Frontal cortex (tissue), 3 donors: ENCODE measurements at regions not wholly inside any gene's neighbourhood (a gene's known extent, or its start where the extent isn't known, plus 50 kb on each side); places are given as distances from the start of the nearest gene placed in this dataset.

Experiments
- DNase-seq, 2 donors: peaks; one replicate each; pipeline ENCODE4 v3.0.0; 2012; ENCODE audit warnings: low spot score in 2 of 2
- FAIRE-seq: peaks from 2 replicates; lab custom pipeline; 2012; peaks lifted over from hg19 to GRCh38; lab: Jason Lieb, UNC
- donor health status: control.
- donor health status: control.
- donor health status: control.

- FAIRE-seq (no peak), DNase-seq (no peak)
These were observed 51.8 kb upstream of the ANKRD34C start for GRCh38 chr15:79230766-79231165.

- DNase-seq (no peak), FAIRE-seq (no peak)
These were observed 59.7 kb upstream of the ANKRD34C start for GRCh38 chr15:79222808-79223207.

- DNase-seq (no peak), FAIRE-seq (no peak)
These were observed 60.8 kb upstream of the ANKRD34C start for GRCh38 chr15:79221696-79222095.

GRCh38 chr15:79219393-79220056 is 63.0 kb upstream of the ANKRD34C start:
- DNase-seq = no peak
- FAIRE-seq = no peak

GRCh38 chr15:79218588-79219200 is 63.8 kb upstream of the ANKRD34C start:
- DNase-seq = peak in 1 of 2 donors; percentile 18
- no peak for FAIRE-seq

GRCh38 chr15:79213650-79214049 is 68.9 kb upstream of the ANKRD34C start:
- DNase-seq (no peak), FAIRE-seq (no peak)

- DNase-seq (no peak), FAIRE-seq (no peak)
These were observed 69.8 kb upstream of the ANKRD34C start for GRCh38 chr15:79212589-79213157.

GRCh38 chr15:79211481-79211880 is 71.0 kb upstream of the ANKRD34C start:
- FAIRE-seq = no peak
- DNase-seq = no peak

- FAIRE-seq (no peak), DNase-seq (no peak)
These were observed 72.8 kb upstream of the ANKRD34C start for GRCh38 chr15:79209690-79210089.

- no peak for FAIRE-seq
- DNase-seq = no peak
These were observed 73.4 kb upstream of the ANKRD34C start for GRCh38 chr15:79209116-79209515.

- DNase-seq (no peak), FAIRE-seq (no peak)
These were observed 74.3 kb upstream of the ANKRD34C start for GRCh38 chr15:79208179-79208578.

GRCh38 chr15:79206940-79207339 is 75.6 kb upstream of the ANKRD34C start:
- FAIRE-seq = no peak
- DNase-seq = no peak

GRCh38 chr15:79204886-79205675 is 77.4 kb upstream of the ANKRD34C start:
- FAIRE-seq = no peak

GRCh38 chr15:79198461-79198860 is 84.1 kb upstream of the ANKRD34C start:
- no peak for FAIRE-seq
- DNase-seq = no peak

More at GRCh38 chr15:79204886-79205675, 77.4 kb upstream of the ANKRD34C start:
- no peak for DNase-seq

- DNase-seq = no peak
- no peak for FAIRE-seq
These were observed 85.2 kb upstream of the ANKRD34C start for GRCh38 chr15:79197285-79197684.

- FAIRE-seq (no peak), DNase-seq (no peak)
These were observed 86.7 kb upstream of the ANKRD34C start for GRCh38 chr15:79195802-79196201.

- no peak for DNase-seq
- no peak for FAIRE-seq
These were observed 87.3 kb upstream of the ANKRD34C start for GRCh38 chr15:79195239-79195638.

GRCh38 chr15:79194386-79194785 is 88.1 kb upstream of the ANKRD34C start:
- FAIRE-seq (no peak), DNase-seq (no peak)

- no peak for DNase-seq
- FAIRE-seq = no peak
These were observed 89.0 kb upstream of the ANKRD34C start for GRCh38 chr15:79193549-79193948.

- no peak for DNase-seq
- FAIRE-seq = no peak
These were observed 89.4 kb upstream of the ANKRD34C start for GRCh38 chr15:79193103-79193502.
